ENCODE measurements at regions not wholly inside any gene's neighbourhood (a gene's known extent, or its start where the extent isn't known, plus 50 kb on each side); places are given as distances from the start of the nearest gene placed in this dataset.
A peak's percentile ranks its signal among the peaks of the same experiment; 100 is the strongest.

- TF ChIP-seq, protein P1, sequence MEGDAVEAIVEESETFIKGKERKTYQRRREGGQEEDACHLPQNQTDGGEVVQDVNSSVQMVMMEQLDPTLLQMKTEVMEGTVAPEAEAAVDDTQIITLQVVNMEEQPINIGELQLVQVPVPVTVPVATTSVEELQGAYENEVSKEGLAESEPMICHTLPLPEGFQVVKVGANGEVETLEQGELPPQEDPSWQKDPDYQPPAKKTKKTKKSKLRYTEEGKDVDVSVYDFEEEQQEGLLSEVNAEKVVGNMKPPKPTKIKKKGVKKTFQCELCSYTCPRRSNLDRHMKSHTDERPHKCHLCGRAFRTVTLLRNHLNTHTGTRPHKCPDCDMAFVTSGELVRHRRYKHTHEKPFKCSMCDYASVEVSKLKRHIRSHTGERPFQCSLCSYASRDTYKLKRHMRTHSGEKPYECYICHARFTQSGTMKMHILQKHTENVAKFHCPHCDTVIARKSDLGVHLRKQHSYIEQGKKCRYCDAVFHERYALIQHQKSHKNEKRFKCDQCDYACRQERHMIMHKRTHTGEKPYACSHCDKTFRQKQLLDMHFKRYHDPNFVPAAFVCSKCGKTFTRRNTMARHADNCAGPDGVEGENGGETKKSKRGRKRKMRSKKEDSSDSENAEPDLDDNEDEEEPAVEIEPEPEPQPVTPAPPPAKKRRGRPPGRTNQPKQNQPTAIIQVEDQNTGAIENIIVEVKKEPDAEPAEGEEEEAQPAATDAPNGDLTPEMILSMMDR (conservative IDR thresholded peaks at IDR 0.05): peak; percentile 57; the same call in 2 of the 3 replicates
- Histone ChIP-seq H3K56ac (ENCODE audit: insufficient read length, low read depth, low read length) (no peak overlapping the region), H2BK12ac (ENCODE audit: insufficient read length, low read depth, low read length) (no peak overlapping the region), H3K27me3 (ENCODE audit: insufficient read depth, low read length) (no peaks in the 10 kb centered on the region; the same call in 1 of the 2 replicates), H3K79me2 (ENCODE audit: insufficient read depth, low read length) (no peaks in the 10 kb centered on the region), H4K5ac (ENCODE audit: insufficient read length, low read depth, low read length) (no peak overlapping the region), H3K18ac (ENCODE audit: insufficient read length, low read depth, low read length) (no peak overlapping the region), H2BK120ac (ENCODE audit: low read depth, low read length, poor library complexity, severe bottlenecking) (no peak overlapping the region), H4K8ac (replicated peaks; ENCODE audit: insufficient read length, low read depth, low read length) (no peak overlapping the region), H2AK5ac (ENCODE audit: insufficient read length, low read length) (no peak overlapping the region), H3K4me1 (ENCODE audit: insufficient read depth, low read length) (no peaks in the 10 kb centered on the region; the same call in 1 of the 2 replicates), H3K9ac (ENCODE audit: extremely low read depth, insufficient read length, low read length) (no peak overlapping the region), H3K27ac (ENCODE audit: insufficient read length, low read depth, low read length) (no peak overlapping the region), H2AFZ (ENCODE audit: low read length) (no peak overlapping the region), H3K23ac (ENCODE audit: insufficient read length, low read depth, low read length) (no peak overlapping the region), H4K91ac (ENCODE audit: insufficient read length, low read depth, low read length) (no peak overlapping the region), H3K23me2 (ENCODE audit: insufficient read length, low read depth, low read length, poor library complexity, severe bottlenecking) (no peaks in the 10 kb centered on the region), H3K4me2 (ENCODE audit: insufficient read depth, insufficient read length, low read length) (no peak overlapping the region), H3K14ac (ENCODE audit: insufficient read depth, low read length) (no peak overlapping the region), H4K20me1 (ENCODE audit: control insufficient read depth, insufficient read depth, insufficient read length) (no peaks in the 10 kb centered on the region), H3K4ac (ENCODE audit: low read depth, low read length) (no peak overlapping the region), H2BK5ac (ENCODE audit: insufficient read length, low read length) (no peak overlapping the region), H3K9me3 (ENCODE audit: control insufficient read depth, low read depth, low read length) (no peaks in the 10 kb centered on the region), H3K79me1 (ENCODE audit: insufficient read depth, low read depth, low read length, poor library complexity, severe bottlenecking) (no peaks in the 10 kb centered on the region), H3T11ph (ENCODE audit: low read length) (no peak overlapping the region), H2BK15ac (ENCODE audit: low read depth, low read length) (no peak overlapping the region), H2BK20ac (ENCODE audit: low read depth, low read length, poor library complexity, severe bottlenecking) (no peak overlapping the region)
- H3K27me3 Mint-ChIP-seq (ENCODE audit: low read depth): no peaks in the 10 kb centered on the region
- WGBS (ENCODE audit: extremely low coverage, insufficient read length, low lambda C conversion rate): no CpG with 5 or more reads among the region's 6 CpGs
- no peak for DNase-seq
- H3K4me1 Mint-ChIP-seq: no peaks in the 10 kb centered on the region
- H3K9me3 Mint-ChIP-seq: no peaks in the 10 kb centered on the region
- H3K4me3 Mint-ChIP-seq: no peak overlapping the region
- H3K27ac Mint-ChIP-seq: no peak overlapping the region
- no peaks in the 10 kb centered on the region for H3K36me3 Mint-ChIP-seq (ENCODE audit: insufficient read depth in 1 of 3, low read depth in 3 of 3)
These were observed 66.7 kb upstream of the VCX2 start for GRCh38 chrX:8237718-8238117.

All from H9 (cell line).